IMR-90 (cell line): ENCODE measurements at regions not wholly inside any gene's neighbourhood (a gene's known extent, or its start where the extent isn't known, plus 50 kb on each side); places are given as distances from the start of the nearest gene placed in this dataset.

Source experiments
- ATAC-seq: fragments of 200-7000 bp; cut with Tn5 transposase; 2 replicates; pipeline ENCODE4 v1.9.1; 2020; ENCODE audit warnings: low read depth, mild to moderate bottlenecking, moderate library complexity
- BruUV-seq: library from RNA; stranded (reverse); fragments of 400-500 nt; replicated peaks from 2 replicates; lab custom pipeline; 2021; lab: Mats Ljungman, UMichigan
- CTCF ChIA-PET: fragments of 300-600 bp; formaldehyde crosslinking; extraction: SDS; loops from one replicate; lab custom pipeline; 2021; ENCODE audit warnings: antibody characterized with exemption; lab: Yijun Ruan, JAX
- POLR2A ChIA-PET: fragments of 300-600 bp; sonication (Branson Sonifier 250); formaldehyde crosslinking; loops from one replicate; lab custom pipeline; 2022; ENCODE audit warnings: antibody characterized with exemption; ENCODE audit not compliant: unreplicated experiment; lab: Charles Lee
- DNase-seq: peaks from one replicate; pipeline ENCODE4 v3.0.0; 2013
- H2AFZ ChIP-seq: replicated peaks from 2 replicates; pipeline ENCODE3; 2013; ENCODE audit warnings: low read length, mild to moderate bottlenecking; ENCODE audit not compliant: poor library complexity
- H2AK5ac ChIP-seq: 2 replicates; pipeline ENCODE4 v1.6.1; 2013; ENCODE audit warnings: low read depth, low read length, inconsistent platforms
- H2AK9ac ChIP-seq: replicated peaks from 2 replicates; pipeline ENCODE3; 2013; ENCODE audit warnings: mild to moderate bottlenecking, low read depth, low read length, moderate library complexity; ENCODE audit not compliant: poor library complexity
- H2BK120ac ChIP-seq: 2 replicates; pipeline ENCODE4 v1.6.1; 2013; ENCODE audit warnings: low read depth, low read length, inconsistent platforms
- H2BK15ac ChIP-seq: 3 replicates; pipeline ENCODE4 v1.6.1; 2013; ENCODE audit warnings: low read depth, low read length, inconsistent platforms
- H2BK20ac ChIP-seq: 2 replicates; pipeline ENCODE4 v1.6.1; 2013; ENCODE audit warnings: low read depth, mild to moderate bottlenecking, inconsistent platforms, low read length, moderate library complexity
- H2BK5ac ChIP-seq: 2 replicates; pipeline ENCODE4 v1.6.1; 2013; ENCODE audit warnings: mild to moderate bottlenecking, low read depth, low read length, inconsistent platforms; ENCODE audit not compliant: poor library complexity, severe bottlenecking
- H3K14ac ChIP-seq: replicated peaks from 2 replicates; pipeline ENCODE4 v1.6.1; 2013; ENCODE audit warnings: low read depth, low read length, inconsistent platforms
- H3K18ac ChIP-seq: 2 replicates; pipeline ENCODE4 v1.6.1; 2013; ENCODE audit warnings: low read depth, low read length, control low read depth
- H3K23ac ChIP-seq: 2 replicates; pipeline ENCODE4 v1.6.1; 2013; ENCODE audit warnings: low read depth, low read length, inconsistent platforms
- H3K27ac ChIP-seq: 2 replicates; pipeline ENCODE4 v1.5.1; 2013; ENCODE audit warnings: mild to moderate bottlenecking, control low read depth, low read length; ENCODE audit not compliant: insufficient read depth
- H3K27me3 ChIP-seq: 2 replicates; pipeline ENCODE4 v1.6.1; 2013; ENCODE audit warnings: low read length; ENCODE audit not compliant: control insufficient read depth, insufficient read depth
- H3K36me3 ChIP-seq: 2 replicates; pipeline ENCODE4 v1.6.1; 2013; ENCODE audit warnings: low read length, mixed read lengths; ENCODE audit not compliant: control insufficient read depth, insufficient read depth
- H3K4ac ChIP-seq: 2 replicates; pipeline ENCODE4 v1.6.1; 2013; ENCODE audit warnings: low read depth, low read length, inconsistent platforms
- H3K4me1 ChIP-seq: 2 replicates; pipeline ENCODE4 v1.6.1; 2013; ENCODE audit warnings: low read length, mixed read lengths; ENCODE audit not compliant: control insufficient read depth, insufficient read depth
- H3K4me2 ChIP-seq: 2 replicates; pipeline ENCODE4 v1.6.1; 2013; ENCODE audit warnings: low read depth, mild to moderate bottlenecking, control low read depth, low read length, moderate library complexity
- H3K4me3 ChIP-seq: 2 replicates; pipeline ENCODE4 v1.5.1; 2013; ENCODE audit warnings: low read depth, mild to moderate bottlenecking, control low read depth, low read length, moderate library complexity; ENCODE audit not compliant: insufficient read depth
- H3K56ac ChIP-seq: 2 replicates; pipeline ENCODE4 v1.6.1; 2013; ENCODE audit warnings: low read length, inconsistent platforms; ENCODE audit not compliant: insufficient read depth; ENCODE audit errors: extremely low read depth
- H3K79me1 ChIP-seq, 2 experiments: 2 replicates each; pipeline ENCODE4 v1.6.1; 2013; ENCODE audit warnings: low read length in 2 of 2, inconsistent platforms in 1 of 2, low read depth in 1 of 2
- H3K9ac ChIP-seq: 2 replicates; pipeline ENCODE4 v1.6.1; 2013; ENCODE audit warnings: low read depth, low read length, control low read depth
- H3K9me1 ChIP-seq: 2 replicates; pipeline ENCODE4 v1.6.1; 2013; ENCODE audit warnings: low read length, inconsistent platforms; ENCODE audit not compliant: insufficient read depth
- H3K9me3 ChIP-seq: 2 replicates; pipeline ENCODE4 v1.6.1; 2013; ENCODE audit warnings: low read length; ENCODE audit not compliant: control insufficient read depth, insufficient read depth
- H4K20me1 ChIP-seq: 2 replicates; pipeline ENCODE4 v1.6.1; 2013; ENCODE audit warnings: low read length, inconsistent platforms; ENCODE audit not compliant: insufficient read depth
- H4K5ac ChIP-seq: 2 replicates; pipeline ENCODE4 v1.6.1; 2013; ENCODE audit warnings: mild to moderate bottlenecking, low read depth, low read length, control low read depth
- H4K8ac ChIP-seq, 2 experiments: 2 replicates each; pipeline ENCODE4 v1.6.1; 2013; ENCODE audit warnings: low read depth in 2 of 2, low read length in 2 of 2, control low read depth in 1 of 2, inconsistent platforms in 1 of 2
- H4K91ac ChIP-seq: 2 replicates; pipeline ENCODE4 v1.6.1; 2013; ENCODE audit warnings: low read depth, low read length, inconsistent platforms; ENCODE audit not compliant: insufficient read depth
- ELK1 ChIP-seq: fragments of 150-350 bp; IDR thresholded peaks from 2 replicates; pipeline ENCODE4 v1.6.1; 2016; ENCODE audit warnings: low read depth, mild to moderate bottlenecking, low read length, moderate library complexity, borderline replicate concordance
- RAD21 ChIP-seq: IDR thresholded peaks from 2 replicates; pipeline ENCODE4 v1.6.1; 2012; ENCODE audit warnings: low read length, improper control_type of control experiment
- RCOR1 ChIP-seq: IDR thresholded peaks from 2 replicates; pipeline ENCODE4 v1.6.1; 2012; ENCODE audit warnings: mild to moderate bottlenecking, low read length, improper control_type of control experiment; ENCODE audit not compliant: insufficient replicate concordance
- WGBS, 2 experiments: methylation state at CpG; one replicate each; pipeline versions ENCODE4 v1.1.5 to v1.1.7; 2013; ENCODE audit warnings: missing lambda C conversion rate in 2 of 2; ENCODE audit not compliant: insufficient read length in 1 of 2; ENCODE audit errors: extremely low coverage in 2 of 2; 5-methylcytosine and 5-hydroxymethylcytosine counted together
- dilution Hi-C: fragments of 300-500 bp; cut with HindIII; formaldehyde crosslinking; loops from one replicate; pipeline ENCODE4 v1.14.3; 2018; ENCODE audit warnings: low sequenced_read_pairs; ENCODE audit not compliant: unreplicated experiment
- in situ Hi-C: fragments of 300-500 bp; cut with MboI; formaldehyde crosslinking; loops from 3 replicates; pipeline ENCODE4 v1.14.3; 2019; ENCODE audit warnings: low sequenced_read_pairs, inconsistent platforms, mixed read lengths
- intact Hi-C: fragments of 100-400 bp; cut with micrococcal nuclease; formaldehyde crosslinking; loops from 2 replicates; pipeline ENCODE4 v1.10.0; 2022

GRCh38 chr9:13971966-13972655 is 341.8 kb downstream of the NFIB start:
- BruUV-seq: no TSS peak
- Histone ChIP-seq H3K36me3 (no peaks in the 10 kb centered on the region), H3K18ac (no peak overlapping the region), H3K4me2 (no peak overlapping the region), H4K20me1 (no peaks in the 10 kb centered on the region), H3K27me3 (peaks cover 2% of the 10 kb centered on the region; the same call in 1 of the 2 replicates), H3K9ac (no peak overlapping the region), H2BK5ac (no peak overlapping the region), H3K9me1 (no peaks in the 10 kb centered on the region), H2AFZ (no peak overlapping the region), H2BK20ac (no peak overlapping the region), H4K8ac (no peak overlapping the region), H3K4me3 (no peak overlapping the region), H2AK5ac (no peak overlapping the region), H3K56ac (no peak overlapping the region), H2BK15ac (no peak overlapping the region), H3K27ac (no peak overlapping the region), H4K91ac (no peak overlapping the region), H2BK120ac (no peak overlapping the region), H3K79me1 (no peaks in the 10 kb centered on the region), H3K4ac (no peak overlapping the region), H2AK9ac (no peak overlapping the region), H3K4me1 (no peaks in the 10 kb centered on the region), H3K9me3 (no peaks in the 10 kb centered on the region), H3K14ac (no peak overlapping the region), H4K5ac (no peak overlapping the region), H3K23ac (no peak overlapping the region)
- TF ChIP-seq RCOR1 (no peak), RAD21 (no peak), ELK1 (no peak)
- DNase-seq (no peak), ATAC-seq (no peak)
- ChIA-PET CTCF (no interaction called here), POLR2A (no interaction called here)
- dilution Hi-C loops (no loop called here), in situ Hi-C loops (no loop called here), intact Hi-C loops (no loop called here)
- no CpG with 5 or more reads among the region's 10 CpGs for WGBS, 2 experiments
